Thyroid gland (tissue), 4 donors: ENCODE measurements at regions not wholly inside any gene's neighbourhood (a gene's known extent, or its start where the extent isn't known, plus 50 kb on each side); places are given as distances from the start of the nearest gene placed in this dataset.

ENCODE experiments used
- POLR2A ChIP-seq, 2 donors: fragments of 450-650 bp; IDR thresholded peaks; one replicate each; pipeline ENCODE4 v1.6.1; 2017; ENCODE audit warnings: antibody characterized with exemption in 2 of 2, mild to moderate bottlenecking in 2 of 2, moderate library complexity in 1 of 2
- TF ChIP-seq, protein P1 (sequence below), 6 experiments: fragments of 200-600 bp in 3 of 6; fragments of 450-650 bp in 3 of 6; sonication (generic) in 3 of 6; IDR thresholded peaks; one replicate each; pipeline ENCODE4 v1.5.1; 2016 to 2019; ENCODE audit warnings: antibody characterized with exemption in 6 of 6, mild to moderate bottlenecking in 2 of 6, inconsistent platforms in 1 of 6, moderate library complexity in 1 of 6

GRCh38 chr2:59926731-59927130 is 626.7 kb downstream of the BCL11A start:
- TF ChIP-seq, protein P1, sequence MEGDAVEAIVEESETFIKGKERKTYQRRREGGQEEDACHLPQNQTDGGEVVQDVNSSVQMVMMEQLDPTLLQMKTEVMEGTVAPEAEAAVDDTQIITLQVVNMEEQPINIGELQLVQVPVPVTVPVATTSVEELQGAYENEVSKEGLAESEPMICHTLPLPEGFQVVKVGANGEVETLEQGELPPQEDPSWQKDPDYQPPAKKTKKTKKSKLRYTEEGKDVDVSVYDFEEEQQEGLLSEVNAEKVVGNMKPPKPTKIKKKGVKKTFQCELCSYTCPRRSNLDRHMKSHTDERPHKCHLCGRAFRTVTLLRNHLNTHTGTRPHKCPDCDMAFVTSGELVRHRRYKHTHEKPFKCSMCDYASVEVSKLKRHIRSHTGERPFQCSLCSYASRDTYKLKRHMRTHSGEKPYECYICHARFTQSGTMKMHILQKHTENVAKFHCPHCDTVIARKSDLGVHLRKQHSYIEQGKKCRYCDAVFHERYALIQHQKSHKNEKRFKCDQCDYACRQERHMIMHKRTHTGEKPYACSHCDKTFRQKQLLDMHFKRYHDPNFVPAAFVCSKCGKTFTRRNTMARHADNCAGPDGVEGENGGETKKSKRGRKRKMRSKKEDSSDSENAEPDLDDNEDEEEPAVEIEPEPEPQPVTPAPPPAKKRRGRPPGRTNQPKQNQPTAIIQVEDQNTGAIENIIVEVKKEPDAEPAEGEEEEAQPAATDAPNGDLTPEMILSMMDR (IDR thresholded peaks at IDR 0.05) = no peak
- TF ChIP-seq POLR2A (IDR thresholded peaks at IDR 0.05) = no peak
